Coronary artery (tissue), 2 donors: ENCODE measurements at regions not wholly inside any gene's neighbourhood (a gene's known extent, or its start where the extent isn't known, plus 50 kb on each side); places are given as distances from the start of the nearest gene placed in this dataset.

Experiments
- DNase-seq: peaks from one replicate; pipeline ENCODE4 v3.0.0-alpha.2; 2017; ENCODE audit warnings: low spot score
- H3K27ac ChIP-seq, 2 donors: fragments of 200-600 bp; sonication (generic); one replicate each; pipeline ENCODE4 v1.5.1; 2016 to 2019
- H3K4me3 ChIP-seq: fragments of 200-600 bp; sonication (generic); 2 replicates; pipeline ENCODE4 v1.5.1; 2016; ENCODE audit warnings: mild to moderate bottlenecking, moderate library complexity
- TF ChIP-seq, protein P1 (sequence below): fragments of 200-600 bp; sonication (generic); IDR thresholded peaks from one replicate; pipeline ENCODE4 v1.5.1; 2019; ENCODE audit warnings: antibody characterized with exemption

DNA sequence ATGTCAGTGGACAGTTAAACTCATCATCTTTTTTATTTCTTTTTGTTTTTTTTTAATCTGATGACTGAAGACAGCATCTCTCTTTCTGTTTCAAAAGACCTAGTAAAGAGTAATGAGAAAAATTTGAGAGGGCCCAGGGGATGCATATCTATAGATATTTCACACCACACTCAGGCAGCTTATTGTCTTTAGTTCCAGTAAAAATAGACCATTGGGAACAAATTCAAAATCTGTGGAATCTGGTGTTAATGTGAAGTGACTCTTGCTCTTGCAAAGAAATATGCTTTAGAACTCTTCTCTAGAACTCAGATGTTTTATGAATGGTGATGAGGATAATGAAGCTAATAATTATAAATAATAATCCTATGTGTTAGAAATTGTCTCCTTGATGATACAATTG lies 214.5 kb upstream of the ATP2B1 start:
- Histone ChIP-seq H3K27ac (no peak overlapping the region), H3K4me3 (no peak overlapping the region)
- no peak for DNase-seq
- TF ChIP-seq, protein P1, sequence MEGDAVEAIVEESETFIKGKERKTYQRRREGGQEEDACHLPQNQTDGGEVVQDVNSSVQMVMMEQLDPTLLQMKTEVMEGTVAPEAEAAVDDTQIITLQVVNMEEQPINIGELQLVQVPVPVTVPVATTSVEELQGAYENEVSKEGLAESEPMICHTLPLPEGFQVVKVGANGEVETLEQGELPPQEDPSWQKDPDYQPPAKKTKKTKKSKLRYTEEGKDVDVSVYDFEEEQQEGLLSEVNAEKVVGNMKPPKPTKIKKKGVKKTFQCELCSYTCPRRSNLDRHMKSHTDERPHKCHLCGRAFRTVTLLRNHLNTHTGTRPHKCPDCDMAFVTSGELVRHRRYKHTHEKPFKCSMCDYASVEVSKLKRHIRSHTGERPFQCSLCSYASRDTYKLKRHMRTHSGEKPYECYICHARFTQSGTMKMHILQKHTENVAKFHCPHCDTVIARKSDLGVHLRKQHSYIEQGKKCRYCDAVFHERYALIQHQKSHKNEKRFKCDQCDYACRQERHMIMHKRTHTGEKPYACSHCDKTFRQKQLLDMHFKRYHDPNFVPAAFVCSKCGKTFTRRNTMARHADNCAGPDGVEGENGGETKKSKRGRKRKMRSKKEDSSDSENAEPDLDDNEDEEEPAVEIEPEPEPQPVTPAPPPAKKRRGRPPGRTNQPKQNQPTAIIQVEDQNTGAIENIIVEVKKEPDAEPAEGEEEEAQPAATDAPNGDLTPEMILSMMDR, result no peak

GRCh38 chr12:89920866-89921265 lies 212.2 kb upstream of the ATP2B1 start:
- no peak for DNase-seq
- Histone ChIP-seq H3K4me3 (no peak overlapping the region), H3K27ac (no peak overlapping the region)
- TF ChIP-seq, protein P1, result no peak

- DNase-seq, result no peak
Measured at GRCh38 chr12:89919241-89919906, 210.7 kb upstream of the ATP2B1 start.

GRCh38 chr12:89918172-89918846 lies 209.7 kb upstream of the ATP2B1 start:
- TF ChIP-seq, protein P1, result no peak
- Histone ChIP-seq H3K4me3 (no peak overlapping the region), H3K27ac (no peak overlapping the region)
- no peak for DNase-seq

More at GRCh38 chr12:89919241-89919906, 210.7 kb upstream of the ATP2B1 start:
- TF ChIP-seq, protein P1, result no peak
- Histone ChIP-seq H3K4me3 (no peak overlapping the region), H3K27ac (no peak overlapping the region)

GRCh38 chr12:89909753-89910152 lies 201.1 kb upstream of the ATP2B1 start:
- no peak overlapping the region for H3K4me3 ChIP-seq
- no peak overlapping the region for H3K27ac ChIP-seq
- TF ChIP-seq, protein P1, result no peak
- DNase-seq, result no peak

GRCh38 chr12:89907659-89908058 lies 199.0 kb upstream of the ATP2B1 start:
- no peak overlapping the region for H3K27ac ChIP-seq
- no peak overlapping the region for H3K4me3 ChIP-seq
- TF ChIP-seq, protein P1, result no peak
- DNase-seq, result no peak

DNA sequence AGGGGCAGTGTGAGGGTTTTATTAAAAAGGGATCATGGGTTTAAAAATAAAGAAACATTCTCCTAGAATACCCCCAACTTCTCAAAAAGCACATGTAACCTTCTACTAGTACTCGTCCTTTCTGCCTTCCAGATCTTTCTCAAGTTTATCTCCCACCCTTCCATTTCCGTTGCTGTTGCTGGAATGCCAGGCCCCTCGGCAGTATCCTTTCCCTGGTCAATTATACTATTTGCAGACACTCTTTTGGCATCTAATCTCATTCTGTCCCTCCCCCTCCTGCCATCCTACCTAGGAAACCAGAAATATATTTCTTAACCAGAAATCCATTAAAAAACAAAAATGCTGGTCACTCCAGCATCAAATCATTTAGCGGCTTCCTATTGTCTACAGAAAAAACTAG lies 198.2 kb upstream of the ATP2B1 start:
- Histone ChIP-seq H3K27ac (no peak overlapping the region), H3K4me3 (no peak overlapping the region)
- TF ChIP-seq, protein P1, result no peak
- DNase-seq, result no peak
